HEK293 (cell line): ENCODE measurements at regions not wholly inside any gene's neighbourhood (a gene's known extent, or its start where the extent isn't known, plus 50 kb on each side); places are given as distances from the start of the nearest gene placed in this dataset.

Source experiments
- CTCF ChIA-PET: fragments of 350-600 bp; formaldehyde crosslinking; extraction: SDS; loops from one replicate; lab custom pipeline; 2021; ENCODE audit warnings: antibody characterized with exemption; lab: Yijun Ruan, JAX
- POLR2A ChIA-PET: fragments of 300-600 bp; formaldehyde crosslinking; extraction: SDS; loops from one replicate; lab custom pipeline; 2020; ENCODE audit warnings: antibody characterized with exemption, inconsistent platforms; lab: Yijun Ruan, JAX
- H3K27ac ChIP-seq: fragments of 200-500 bp; sonication (Bioruptor generic); 2 replicates; pipeline ENCODE4 v1.5.1; 2014; ENCODE audit warnings: low read depth, low read length, control low read depth, inconsistent platforms; ENCODE audit errors: extremely low read depth
- H3K36me3 ChIP-seq, 2 experiments: fragments of 200-500 bp in 1 of 2; sonication (Bioruptor generic) in 1 of 2; 1 replicate in 1 of 2; 2 replicates in 1 of 2; pipeline ENCODE4 v1.5.1; 2014 to 2017; ENCODE audit warnings: inconsistent platforms in 2 of 2, low read length in 2 of 2; ENCODE audit not compliant: control insufficient read depth in 2 of 2, insufficient read depth in 1 of 2
- H3K4me1 ChIP-seq: fragments of 200-500 bp; sonication (Bioruptor generic); 2 replicates; pipeline ENCODE4 v1.5.1; 2014; ENCODE audit warnings: mild to moderate bottlenecking, low read length, inconsistent platforms; ENCODE audit not compliant: control insufficient read depth, insufficient read depth
- H3K4me3 ChIP-seq: 2 replicates; pipeline ENCODE4 v1.5.1; 2011; ENCODE audit warnings: low read depth, mild to moderate bottlenecking, control low read depth, low read length, moderate library complexity
- H3K9me3 ChIP-seq: fragments of 200-500 bp; sonication (Bioruptor generic); 2 replicates; pipeline ENCODE4 v1.5.1; 2014; ENCODE audit warnings: low read depth, low read length, inconsistent platforms; ENCODE audit not compliant: control insufficient read depth, insufficient read depth
- GLIS2 ChIP-seq: fragments of 450-650 bp; formaldehyde crosslinking; IDR thresholded peaks from 2 replicates; pipeline ENCODE4 v1.5.1; 2016; ENCODE audit warnings: missing biosample characterization, missing genetic modification characterization
- HIC1 ChIP-seq: fragments of 450-650 bp; formaldehyde crosslinking; IDR thresholded peaks from 2 replicates; pipeline ENCODE4 v1.5.1; 2016; ENCODE audit warnings: missing biosample characterization, missing genetic modification characterization
- TSHZ1 ChIP-seq: fragments of 450-650 bp; formaldehyde crosslinking; IDR thresholded peaks from 2 replicates; pipeline ENCODE4 v1.5.1; 2016; ENCODE audit warnings: missing biosample characterization, missing genetic modification characterization, borderline replicate concordance
- WT1 ChIP-seq: fragments of 450-650 bp; formaldehyde crosslinking; IDR thresholded peaks from 2 replicates; pipeline ENCODE4 v1.5.1; 2016; ENCODE audit warnings: missing biosample characterization, missing genetic modification characterization
- ZBTB17 ChIP-seq: fragments of 450-650 bp; formaldehyde crosslinking; IDR thresholded peaks from 2 replicates; pipeline ENCODE4 v1.5.1; 2016; ENCODE audit warnings: missing biosample characterization, missing genetic modification characterization
- ZBTB26 ChIP-seq: fragments of 450-650 bp; formaldehyde crosslinking; optimal IDR thresholded peaks from 2 replicates; pipeline ENCODE3; 2016; ENCODE audit warnings: missing biosample characterization, mild to moderate bottlenecking, missing genetic modification characterization
- ZBTB6 ChIP-seq: fragments of 450-650 bp; formaldehyde crosslinking; IDR thresholded peaks from 2 replicates; pipeline ENCODE4 v1.5.1; 2017; ENCODE audit warnings: missing biosample characterization, missing genetic modification characterization
- ZFP37 ChIP-seq: fragments of 450-650 bp; formaldehyde crosslinking; IDR thresholded peaks from 2 replicates; pipeline ENCODE4 v1.5.1; 2016; ENCODE audit warnings: missing biosample characterization, missing genetic modification characterization
- ZNF223 ChIP-seq: fragments of 450-650 bp; formaldehyde crosslinking; IDR thresholded peaks from 2 replicates; pipeline ENCODE4 v1.5.1; 2016; ENCODE audit warnings: missing biosample characterization, missing genetic modification characterization
- ZNF280C ChIP-seq: fragments of 450-650 bp; formaldehyde crosslinking; IDR thresholded peaks from 2 replicates; pipeline ENCODE4 v1.5.1; 2016; ENCODE audit warnings: missing biosample characterization, missing genetic modification characterization
- ZNF394 ChIP-seq: fragments of 450-650 bp; formaldehyde crosslinking; IDR thresholded peaks from 2 replicates; pipeline ENCODE4 v1.5.1; 2016; ENCODE audit warnings: missing biosample characterization, missing genetic modification characterization, mild to moderate bottlenecking, moderate library complexity, borderline replicate concordance
- ZNF473 ChIP-seq: fragments of 450-650 bp; formaldehyde crosslinking; IDR thresholded peaks from 2 replicates; pipeline ENCODE4 v1.5.1; 2017; ENCODE audit warnings: missing biosample characterization, missing genetic modification characterization
- ZNF513 ChIP-seq: fragments of 450-650 bp; IDR thresholded peaks from 2 replicates; pipeline ENCODE4 v1.5.1; 2018; ENCODE audit warnings: missing biosample characterization, missing genetic modification characterization
- ZNF548 ChIP-seq: fragments of 450-650 bp; formaldehyde crosslinking; IDR thresholded peaks from 2 replicates; pipeline ENCODE4 v1.5.1; 2016; ENCODE audit warnings: missing biosample characterization, missing genetic modification characterization
- ZNF580 ChIP-seq: fragments of 450-650 bp; formaldehyde crosslinking; IDR thresholded peaks from 2 replicates; pipeline ENCODE4 v1.5.1; 2016; ENCODE audit warnings: missing biosample characterization, missing genetic modification characterization
- ZNF610 ChIP-seq: fragments of 450-650 bp; formaldehyde crosslinking; IDR thresholded peaks from 2 replicates; pipeline ENCODE4 v1.5.1; 2016; ENCODE audit warnings: missing biosample characterization, missing genetic modification characterization, borderline replicate concordance
- ZNF624 ChIP-seq: fragments of 450-650 bp; formaldehyde crosslinking; IDR thresholded peaks from 2 replicates; pipeline ENCODE4 v1.5.1; 2017; ENCODE audit warnings: missing biosample characterization, missing genetic modification characterization
- ZNF768 ChIP-seq: fragments of 450-650 bp; formaldehyde crosslinking; IDR thresholded peaks from 2 replicates; pipeline ENCODE4 v1.5.1; 2018; ENCODE audit warnings: missing biosample characterization, mild to moderate bottlenecking, missing genetic modification characterization
- ZSCAN23 ChIP-seq: fragments of 450-650 bp; formaldehyde crosslinking; IDR thresholded peaks from 2 replicates; pipeline ENCODE4 v1.5.1; 2016; ENCODE audit warnings: missing biosample characterization, missing genetic modification characterization
- ZSCAN4 ChIP-seq: fragments of 450-650 bp; formaldehyde crosslinking; IDR thresholded peaks from 2 replicates; pipeline ENCODE4 v1.5.1; 2017; ENCODE audit warnings: missing biosample characterization, missing genetic modification characterization

- Histone ChIP-seq H3K4me1 (no peaks in the 10 kb centered on the region), H3K9me3 (no peaks in the 10 kb centered on the region), H3K4me3 (no peak overlapping the region), H3K36me3 (no peaks in the 10 kb centered on the region), H3K27ac (no peak overlapping the region)
- CTCF ChIA-PET: no interaction called here
- POLR2A ChIA-PET: no interaction called here
- no peak for TF ChIP-seq ZBTB26 (tag by site-specific recombination)
- TF ChIP-seq ZNF223 (tag by site-specific recombination): no peak
- no peak for TF ChIP-seq ZNF610 (tag by site-specific recombination)
- TF ChIP-seq ZNF473 (tag by site-specific recombination): no peak
- TF ChIP-seq ZSCAN4 (tag by site-specific recombination): no peak
- no peak for TF ChIP-seq ZNF513 (tag by site-specific recombination)
- no peak for TF ChIP-seq ZFP37 (tag by site-specific recombination)
These were observed 2068.0 kb downstream of the MAT2B start for GRCh38 chr5:165573445-165573844.

- ChIA-PET POLR2A (no interaction called here), CTCF (no interaction called here)
- no peak overlapping the region for H3K27ac ChIP-seq
- no peaks in the 10 kb centered on the region for H3K36me3 ChIP-seq
- no peaks in the 10 kb centered on the region for H3K9me3 ChIP-seq
- no peaks in the 10 kb centered on the region for H3K4me1 ChIP-seq
- H3K4me3 ChIP-seq: no peak overlapping the region
- TF ChIP-seq TSHZ1 (tag by site-specific recombination) (no peak), ZBTB17 (tag by site-specific recombination) (no peak), HIC1 (tag by site-specific recombination) (no peak), ZNF280C (tag by site-specific recombination) (no peak), WT1 (no peak), ZNF580 (tag by site-specific recombination) (no peak), ZSCAN23 (tag by site-specific recombination) (no peak), ZNF768 (tag by site-specific recombination) (no peak), ZNF548 (no peak), ZNF624 (no peak), ZNF394 (tag by site-specific recombination) (no peak), ZBTB6 (tag by site-specific recombination) (no peak), GLIS2 (tag by site-specific recombination) (no peak)
These were observed 2068.7 kb downstream of the MAT2B start for GRCh38 chr5:165574100-165574499.
